GM12873 (cell line): ENCODE measurements at regions not wholly inside any gene's neighbourhood (a gene's known extent, or its start where the extent isn't known, plus 50 kb on each side); places are given as distances from the start of the nearest gene placed in this dataset.

Experiments
- CTCF ChIP-seq: IDR thresholded peaks from 2 replicates; pipeline ENCODE4 v1.5.1; 2012; ENCODE audit warnings: low read depth, mild to moderate bottlenecking, moderate library complexity, low read length, control low read depth; ENCODE audit not compliant: insufficient read depth; ENCODE audit errors: missing control alignments

GRCh38 chr5:8924054-8924793 is 621.7 kb downstream of the SEMA5A start:
- TF ChIP-seq CTCF, result no peak

GRCh38 chr5:8930021-8930420 is 615.9 kb downstream of the SEMA5A start:
- no peak for TF ChIP-seq CTCF

GRCh38 chr5:8934455-8934854 is 611.4 kb downstream of the SEMA5A start:
- TF ChIP-seq CTCF, result no peak

GRCh38 chr5:8940934-8941333 is 604.9 kb downstream of the SEMA5A start:
- no peak for TF ChIP-seq CTCF

GRCh38 chr5:8943301-8943700 is 602.6 kb downstream of the SEMA5A start:
- TF ChIP-seq CTCF, result no peak

- TF ChIP-seq CTCF, result no peak
These were observed 601.9 kb downstream of the SEMA5A start for GRCh38 chr5:8944005-8944404.

- TF ChIP-seq CTCF, result no peak
These were observed 599.9 kb downstream of the SEMA5A start for GRCh38 chr5:8945972-8946371.
